ENCODE measurements at regions not wholly inside any gene's neighbourhood (a gene's known extent, or its start where the extent isn't known, plus 50 kb on each side); places are given as distances from the start of the nearest gene placed in this dataset.

- no peak for TF ChIP-seq ZNF565 (CRISPR knock-in tag; conservative IDR thresholded peaks at IDR 0.05; ENCODE audit: low read depth)
- TF ChIP-seq ZC3H10 (CRISPR knock-in tag; IDR thresholded peaks at IDR 0.05) = no peak
- no peak for TF ChIP-seq TCF4 (CRISPR knock-in tag; IDR thresholded peaks at IDR 0.05; ENCODE audit: borderline replicate concordance)
- TF ChIP-seq ISL1 (CRISPR knock-in tag; IDR thresholded peaks at IDR 0.05) = no peak
- no peak for TF ChIP-seq PATZ1 (CRISPR knock-in tag; IDR thresholded peaks at IDR 0.05; ENCODE audit: borderline replicate concordance)
- TF ChIP-seq, protein P1, sequence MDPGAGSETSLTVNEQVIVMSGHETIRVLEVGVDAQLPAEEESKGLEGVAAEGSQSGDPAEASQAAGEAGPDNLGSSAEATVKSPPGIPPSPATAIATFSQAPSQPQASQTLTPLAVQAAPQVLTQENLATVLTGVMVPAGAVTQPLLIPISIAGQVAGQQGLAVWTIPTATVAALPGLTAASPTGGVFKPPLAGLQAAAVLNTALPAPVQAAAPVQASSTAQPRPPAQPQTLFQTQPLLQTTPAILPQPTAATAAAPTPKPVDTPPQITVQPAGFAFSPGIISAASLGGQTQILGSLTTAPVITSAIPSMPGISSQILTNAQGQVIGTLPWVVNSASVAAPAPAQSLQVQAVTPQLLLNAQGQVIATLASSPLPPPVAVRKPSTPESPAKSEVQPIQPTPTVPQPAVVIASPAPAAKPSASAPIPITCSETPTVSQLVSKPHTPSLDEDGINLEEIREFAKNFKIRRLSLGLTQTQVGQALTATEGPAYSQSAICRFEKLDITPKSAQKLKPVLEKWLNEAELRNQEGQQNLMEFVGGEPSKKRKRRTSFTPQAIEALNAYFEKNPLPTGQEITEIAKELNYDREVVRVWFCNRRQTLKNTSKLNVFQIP (CRISPR knock-in tag; IDR thresholded peaks at IDR 0.05; ENCODE audit: borderline replicate concordance, low read depth) = no peak
- TF ChIP-seq ZNF70 (CRISPR knock-in tag; IDR thresholded peaks at IDR 0.05) = no peak
- no peak for TF ChIP-seq CREB5 (CRISPR knock-in tag; IDR thresholded peaks at IDR 0.05; ENCODE audit: low read depth)
- TF ChIP-seq CSDC2 (CRISPR knock-in tag; IDR thresholded peaks at IDR 0.05) = no peak
- no peak for TF ChIP-seq PPARA (CRISPR knock-in tag; IDR thresholded peaks at IDR 0.05; ENCODE audit: borderline replicate concordance)
- TF ChIP-seq, protein P2, sequence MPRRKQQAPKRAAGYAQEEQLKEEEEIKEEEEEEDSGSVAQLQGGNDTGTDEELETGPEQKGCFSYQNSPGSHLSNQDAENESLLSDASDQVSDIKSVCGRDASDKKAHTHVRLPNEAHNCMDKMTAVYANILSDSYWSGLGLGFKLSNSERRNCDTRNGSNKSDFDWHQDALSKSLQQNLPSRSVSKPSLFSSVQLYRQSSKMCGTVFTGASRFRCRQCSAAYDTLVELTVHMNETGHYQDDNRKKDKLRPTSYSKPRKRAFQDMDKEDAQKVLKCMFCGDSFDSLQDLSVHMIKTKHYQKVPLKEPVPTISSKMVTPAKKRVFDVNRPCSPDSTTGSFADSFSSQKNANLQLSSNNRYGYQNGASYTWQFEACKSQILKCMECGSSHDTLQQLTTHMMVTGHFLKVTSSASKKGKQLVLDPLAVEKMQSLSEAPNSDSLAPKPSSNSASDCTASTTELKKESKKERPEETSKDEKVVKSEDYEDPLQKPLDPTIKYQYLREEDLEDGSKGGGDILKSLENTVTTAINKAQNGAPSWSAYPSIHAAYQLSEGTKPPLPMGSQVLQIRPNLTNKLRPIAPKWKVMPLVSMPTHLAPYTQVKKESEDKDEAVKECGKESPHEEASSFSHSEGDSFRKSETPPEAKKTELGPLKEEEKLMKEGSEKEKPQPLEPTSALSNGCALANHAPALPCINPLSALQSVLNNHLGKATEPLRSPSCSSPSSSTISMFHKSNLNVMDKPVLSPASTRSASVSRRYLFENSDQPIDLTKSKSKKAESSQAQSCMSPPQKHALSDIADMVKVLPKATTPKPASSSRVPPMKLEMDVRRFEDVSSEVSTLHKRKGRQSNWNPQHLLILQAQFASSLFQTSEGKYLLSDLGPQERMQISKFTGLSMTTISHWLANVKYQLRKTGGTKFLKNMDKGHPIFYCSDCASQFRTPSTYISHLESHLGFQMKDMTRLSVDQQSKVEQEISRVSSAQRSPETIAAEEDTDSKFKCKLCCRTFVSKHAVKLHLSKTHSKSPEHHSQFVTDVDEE (CRISPR knock-in tag; IDR thresholded peaks at IDR 0.05) = no peak
- TF ChIP-seq GLIS3 (CRISPR knock-in tag; IDR thresholded peaks at IDR 0.05) = no peak
- TF ChIP-seq ARNTL (CRISPR knock-in tag; IDR thresholded peaks at IDR 0.05; ENCODE audit: borderline replicate concordance, low read depth) = no peak
- TF ChIP-seq RARB (CRISPR knock-in tag; IDR thresholded peaks at IDR 0.05) = no peak
These were observed 61.1 kb upstream of the HMGB1 start for GRCh38 chr13:30526612-30527495.
